ENCODE measurements at regions not wholly inside any gene's neighbourhood (a gene's known extent, or its start where the extent isn't known, plus 50 kb on each side); places are given as distances from the start of the nearest gene placed in this dataset.

DNA sequence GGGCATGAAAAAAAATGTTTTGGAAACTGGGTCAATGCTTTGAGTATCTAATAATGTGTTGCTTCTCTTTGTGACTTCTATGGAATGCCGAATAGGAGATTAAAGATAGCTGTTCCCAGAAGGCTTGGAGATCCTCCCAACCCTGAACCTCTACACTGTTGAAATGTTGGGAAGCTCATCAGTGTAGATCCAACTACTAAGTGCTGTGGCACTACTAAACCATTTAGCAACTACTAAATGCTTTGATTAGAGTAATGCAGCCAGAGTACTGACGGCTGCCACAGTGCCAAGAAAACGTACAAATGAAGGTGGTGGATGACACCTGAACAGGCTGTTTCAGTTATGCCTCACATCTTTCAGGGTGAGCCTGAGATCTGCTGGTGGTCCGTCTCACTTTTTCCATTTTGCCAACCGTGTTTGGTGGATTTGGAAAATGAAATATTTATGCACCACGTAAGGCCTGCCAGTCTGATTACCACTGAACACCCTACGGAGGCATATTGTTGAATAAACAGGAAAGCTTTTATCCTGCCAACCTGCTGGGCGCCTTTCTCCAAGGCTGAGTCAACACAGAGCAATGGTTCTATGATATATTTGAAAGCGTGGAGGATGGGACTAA is 938.0 kb upstream of the FLRT2 start:
- Histone ChIP-seq H4K91ac (ENCODE audit: low read depth, low read length) (no peak overlapping the region), H3K18ac (ENCODE audit: low read length) (no peak overlapping the region), H3K4me3 (ENCODE audit: low read depth, low read length) (no peak overlapping the region), H3K27ac (ENCODE audit: low read depth, low read length) (no peak overlapping the region), H3K9ac (ENCODE audit: low read length) (no peak overlapping the region), H4K8ac (ENCODE audit: low read depth, low read length) (no peak overlapping the region), H2AFZ (ENCODE audit: insufficient read depth, low read length, poor library complexity) (no peak overlapping the region), H3K36me3 (ENCODE audit: control insufficient read depth in 1 of 2, insufficient read depth in 2 of 2, low read length in 2 of 2) (no peaks in the 10 kb centered on the region), H2BK120ac (ENCODE audit: insufficient read depth, low read length, poor library complexity) (no peak overlapping the region), H3K14ac (ENCODE audit: low read length) (no peak overlapping the region), H3K79me1 (ENCODE audit: low read length) (no peaks in the 10 kb centered on the region), H4K12ac (ENCODE audit: low read depth, low read length) (no peak overlapping the region), H3K23ac (ENCODE audit: low read length) (no peak overlapping the region), H2AK5ac (ENCODE audit: low read length) (no peak overlapping the region), H3K4me1 (ENCODE audit: control insufficient read depth in 1 of 2, insufficient read depth in 2 of 2, low read length in 2 of 2) (no peaks in the 10 kb centered on the region), H2BK5ac (ENCODE audit: low read depth, low read length, poor library complexity) (no peak overlapping the region), H3K79me2 (ENCODE audit: control insufficient read depth, insufficient read depth, low read length, poor library complexity) (no peaks in the 10 kb centered on the region), H3K4ac (ENCODE audit: low read depth, low read length) (no peak overlapping the region), H2BK12ac (ENCODE audit: low read length) (no peak overlapping the region), H3K27me3 (ENCODE audit: insufficient read depth, low read length) (no peaks in the 10 kb centered on the region), H3K9me3 (ENCODE audit: insufficient read depth, low read depth, low read length) (no peaks in the 10 kb centered on the region), H3K4me2 (ENCODE audit: low read length) (no peak overlapping the region)
- no peak for DNase-seq
- no CpG with 5 or more reads among the region's 9 CpGs for WGBS (ENCODE audit: extremely low coverage, insufficient coverage, insufficient read length)

DNA sequence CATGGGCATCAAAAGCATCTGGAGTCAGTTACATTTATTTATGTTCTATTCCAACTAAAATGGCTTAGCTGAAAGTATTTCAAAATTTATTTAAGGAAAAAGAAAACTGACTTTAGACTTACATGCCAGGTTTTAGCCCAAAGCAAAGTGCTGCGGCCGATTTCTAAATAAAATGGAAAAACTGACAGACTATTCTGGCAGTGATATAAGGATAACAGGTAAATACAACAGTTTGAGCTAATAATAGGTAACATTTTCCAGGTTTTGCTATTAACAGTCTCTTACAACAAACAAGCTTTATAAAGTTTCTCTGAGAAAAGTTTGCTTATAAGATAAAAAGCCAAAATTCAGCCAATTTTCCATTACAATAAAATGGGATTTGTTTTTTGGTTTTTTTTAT is 937.2 kb upstream of the FLRT2 start:
- no peaks in the 10 kb centered on the region for H3K9me3 ChIP-seq (ENCODE audit: insufficient read depth, low read depth, low read length)
- no peak overlapping the region for H3K4me2 ChIP-seq (ENCODE audit: low read length)
- H3K14ac ChIP-seq (ENCODE audit: low read length), result no peak overlapping the region
- H3K9ac ChIP-seq (ENCODE audit: low read length), result no peak overlapping the region
- H3K36me3 ChIP-seq (ENCODE audit: control insufficient read depth in 1 of 2, insufficient read depth in 2 of 2, low read length in 2 of 2), result no peaks in the 10 kb centered on the region
- no peak overlapping the region for H2BK120ac ChIP-seq (ENCODE audit: insufficient read depth, low read length, poor library complexity)
- H4K12ac ChIP-seq (ENCODE audit: low read depth, low read length), result no peak overlapping the region
- H3K79me2 ChIP-seq (ENCODE audit: control insufficient read depth, insufficient read depth, low read length, poor library complexity), result no peaks in the 10 kb centered on the region
- no peak overlapping the region for H2BK12ac ChIP-seq (ENCODE audit: low read length)
- no peak overlapping the region for H2BK5ac ChIP-seq (ENCODE audit: low read depth, low read length, poor library complexity)
- H3K4ac ChIP-seq (ENCODE audit: low read depth, low read length), result no peak overlapping the region
- no peaks in the 10 kb centered on the region for H3K4me1 ChIP-seq (ENCODE audit: control insufficient read depth in 1 of 2, insufficient read depth in 2 of 2, low read length in 2 of 2)
- no peaks in the 10 kb centered on the region for H3K79me1 ChIP-seq (ENCODE audit: low read length)
- H3K18ac ChIP-seq (ENCODE audit: low read length), result no peak overlapping the region
- H3K27ac ChIP-seq (ENCODE audit: low read depth, low read length), result no peak overlapping the region
- H3K23ac ChIP-seq (ENCODE audit: low read length), result no peak overlapping the region
- no peak overlapping the region for H2AFZ ChIP-seq (ENCODE audit: insufficient read depth, low read length, poor library complexity)
- no peak overlapping the region for H4K91ac ChIP-seq (ENCODE audit: low read depth, low read length)
- DNase-seq, result no peak
- no peaks in the 10 kb centered on the region for H3K27me3 ChIP-seq (ENCODE audit: insufficient read depth, low read length)
- H3K4me3 ChIP-seq (ENCODE audit: low read depth, low read length), result no peak overlapping the region
- H4K8ac ChIP-seq (ENCODE audit: low read depth, low read length), result no peak overlapping the region
- no peak overlapping the region for H2AK5ac ChIP-seq (ENCODE audit: low read length)
- no CpG with 5 or more reads among the region's 2 CpGs for WGBS (ENCODE audit: extremely low coverage, insufficient coverage, insufficient read length)

DNA sequence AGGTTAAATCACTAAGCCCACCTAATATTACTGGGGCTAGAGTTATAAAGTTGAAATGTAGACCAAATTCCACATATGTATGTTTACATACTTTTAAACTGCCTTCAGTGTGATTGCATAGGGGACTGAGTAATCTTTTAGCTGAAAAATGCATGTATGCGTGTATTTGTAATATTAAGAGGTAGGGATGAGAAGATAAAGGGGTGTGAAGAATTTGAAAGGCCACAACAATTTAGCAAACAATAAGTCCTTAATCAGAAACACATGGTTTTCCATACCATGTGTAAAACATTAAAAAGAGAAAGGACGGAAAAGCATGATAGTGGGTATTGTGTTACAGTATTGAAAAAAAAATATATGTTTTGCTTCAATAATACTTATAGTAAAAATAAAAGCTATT is 919.9 kb upstream of the FLRT2 start:
- no peaks in the 10 kb centered on the region for H3K79me1 ChIP-seq (ENCODE audit: low read length)
- no peak overlapping the region for H3K4me2 ChIP-seq (ENCODE audit: low read length)
- H2BK12ac ChIP-seq (ENCODE audit: low read length), result no peak overlapping the region
- peak in 1 of 2 donors; percentile 22 for DNase-seq
- H3K23ac ChIP-seq (ENCODE audit: low read length), result no peak overlapping the region
- WGBS (ENCODE audit: extremely low coverage, insufficient coverage, insufficient read length), result 100% methylated on average over 1 of the region's 2 CpGs
- H3K4me3 ChIP-seq (ENCODE audit: low read depth, low read length), result no peak overlapping the region
- H3K4me1 ChIP-seq (ENCODE audit: control insufficient read depth in 1 of 2, insufficient read depth in 2 of 2, low read length in 2 of 2), result no peaks in the 10 kb centered on the region
- no peaks in the 10 kb centered on the region for H3K79me2 ChIP-seq (ENCODE audit: control insufficient read depth, insufficient read depth, low read length, poor library complexity)
- no peak overlapping the region for H3K9ac ChIP-seq (ENCODE audit: low read length)
- H2AFZ ChIP-seq (ENCODE audit: insufficient read depth, low read length, poor library complexity), result no peak overlapping the region
- H3K36me3 ChIP-seq (ENCODE audit: control insufficient read depth in 1 of 2, insufficient read depth in 2 of 2, low read length in 2 of 2), result no peaks in the 10 kb centered on the region
- no peak overlapping the region for H2BK5ac ChIP-seq (ENCODE audit: low read depth, low read length, poor library complexity)
- no peak overlapping the region for H4K8ac ChIP-seq (ENCODE audit: low read depth, low read length)
- H4K91ac ChIP-seq (ENCODE audit: low read depth, low read length), result no peak overlapping the region
- no peak overlapping the region for H3K4ac ChIP-seq (ENCODE audit: low read depth, low read length)
- H2BK120ac ChIP-seq (ENCODE audit: insufficient read depth, low read length, poor library complexity), result no peak overlapping the region
- no peak overlapping the region for H2AK5ac ChIP-seq (ENCODE audit: low read length)
- no peaks in the 10 kb centered on the region for H3K27me3 ChIP-seq (ENCODE audit: insufficient read depth, low read length)
- H4K12ac ChIP-seq (ENCODE audit: low read depth, low read length), result no peak overlapping the region
- no peak overlapping the region for H3K18ac ChIP-seq (ENCODE audit: low read length)
- H3K27ac ChIP-seq (ENCODE audit: low read depth, low read length), result no peak overlapping the region
- no peak overlapping the region for H3K14ac ChIP-seq (ENCODE audit: low read length)
- no peaks in the 10 kb centered on the region for H3K9me3 ChIP-seq (ENCODE audit: insufficient read depth, low read depth, low read length)

DNA sequence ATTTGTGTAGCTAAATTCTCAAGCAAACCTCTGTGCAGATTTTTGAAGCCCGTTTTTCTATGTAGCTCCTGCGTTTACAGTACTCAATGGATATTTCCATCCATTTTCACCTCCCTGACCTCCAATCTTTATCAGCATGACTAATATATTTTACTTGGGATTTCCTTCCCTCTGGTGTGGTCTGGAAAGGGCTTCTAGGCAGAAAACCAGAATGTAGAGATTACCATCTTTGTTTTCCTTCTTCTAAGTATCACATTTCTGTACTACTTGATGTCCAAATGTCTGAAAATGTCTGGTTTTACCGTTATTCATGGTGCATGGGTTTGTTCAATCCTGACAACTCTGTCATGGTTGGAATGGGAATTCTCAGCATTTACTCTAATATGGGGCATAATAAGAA is 907.6 kb upstream of the FLRT2 start:
- no peak overlapping the region for H4K8ac ChIP-seq (ENCODE audit: low read depth, low read length)
- H3K4me1 ChIP-seq (ENCODE audit: control insufficient read depth in 1 of 2, insufficient read depth in 2 of 2, low read length in 2 of 2), result no peaks in the 10 kb centered on the region
- no peak overlapping the region for H2AK5ac ChIP-seq (ENCODE audit: low read length)
- no peak overlapping the region for H3K4ac ChIP-seq (ENCODE audit: low read depth, low read length)
- no peaks in the 10 kb centered on the region for H3K9me3 ChIP-seq (ENCODE audit: insufficient read depth, low read depth, low read length)
- H3K27me3 ChIP-seq (ENCODE audit: insufficient read depth, low read length), result no peaks in the 10 kb centered on the region
- no peaks in the 10 kb centered on the region for H3K79me1 ChIP-seq (ENCODE audit: low read length)
- no peak overlapping the region for H3K4me2 ChIP-seq (ENCODE audit: low read length)
- no peak overlapping the region for H2BK12ac ChIP-seq (ENCODE audit: low read length)
- WGBS (ENCODE audit: extremely low coverage, insufficient coverage, insufficient read length), result no CpG with 5 or more reads among the region's 3 CpGs
- no peaks in the 10 kb centered on the region for H3K79me2 ChIP-seq (ENCODE audit: control insufficient read depth, insufficient read depth, low read length, poor library complexity)
- no peak for DNase-seq
- H4K12ac ChIP-seq (ENCODE audit: low read depth, low read length), result no peak overlapping the region
- H3K14ac ChIP-seq (ENCODE audit: low read length), result no peak overlapping the region
- no peak overlapping the region for H2BK120ac ChIP-seq (ENCODE audit: insufficient read depth, low read length, poor library complexity)
- peak overlapping the region; percentile 72 for H3K27ac ChIP-seq (ENCODE audit: low read depth, low read length)
- H3K18ac ChIP-seq (ENCODE audit: low read length), result no peak overlapping the region
- no peak overlapping the region for H3K9ac ChIP-seq (ENCODE audit: low read length)
- no peak overlapping the region for H3K23ac ChIP-seq (ENCODE audit: low read length)
- no peak overlapping the region for H2BK5ac ChIP-seq (ENCODE audit: low read depth, low read length, poor library complexity)
- H4K91ac ChIP-seq (ENCODE audit: low read depth, low read length), result no peak overlapping the region
- H3K36me3 ChIP-seq (ENCODE audit: control insufficient read depth in 1 of 2, insufficient read depth in 2 of 2, low read length in 2 of 2), result no peaks in the 10 kb centered on the region
- no peak overlapping the region for H3K4me3 ChIP-seq (ENCODE audit: low read depth, low read length)
- H2AFZ ChIP-seq (ENCODE audit: insufficient read depth, low read length, poor library complexity), result no peak overlapping the region
